T-cell (primary cell): ENCODE measurements at regions not wholly inside any gene's neighbourhood (a gene's known extent, or its start where the extent isn't known, plus 50 kb on each side); places are given as distances from the start of the nearest gene placed in this dataset.

Experiments
- ATAC-seq, 4 experiments: fragments of 200-7000 bp in 3 of 4; fragments of 150-1000 bp in 1 of 4; cut with Tn5 transposase; replicated peaks in 1 of 4; 1 replicate in 3 of 4; 2 replicates in 1 of 4; pipeline ENCODE4 v1.10.0; 2021; ENCODE audit warnings: moderate library complexity in 3 of 4, mild to moderate bottlenecking in 2 of 4, moderate number of reproducible peaks in 1 of 4
- CTCF ChIA-PET, 2 donors: fragments of 300-600 bp; sonication (Branson Sonifier 250); formaldehyde crosslinking; loops; one replicate each; lab custom pipeline; 2022; ENCODE audit warnings: antibody characterized with exemption in 2 of 2; lab: Charles Lee
- POLR2A ChIA-PET, 2 donors: fragments of 300-600 bp; sonication (Branson Sonifier 250); formaldehyde crosslinking; loops; one replicate each; lab custom pipeline; 2022; ENCODE audit warnings: antibody characterized with exemption in 2 of 2; lab: Charles Lee
- DNase-seq, 35 experiments: peaks; one replicate each; pipeline versions ENCODE4 v3.0.0 to v3.0.0-alpha.2; 2013 to 2023
- H3K27ac ChIP-seq: one replicate; pipeline ENCODE4 v1.5.1; 2013; ENCODE audit warnings: low read length
- H3K27me3 ChIP-seq, 2 experiments: replicated peaks in 1 of 2; 1 replicate in 1 of 2; 2 replicates in 1 of 2; pipeline versions ENCODE4 v1.6.1 to v1.7.0; 2013; ENCODE audit warnings: low read length in 1 of 2, mixed read lengths in 1 of 2; ENCODE audit not compliant: control insufficient read depth in 2 of 2, insufficient read depth in 2 of 2; ENCODE audit errors: extremely low read depth in 1 of 2
- H3K36me3 ChIP-seq, 2 donors: 1 replicate in 1 of 2; 2 replicates in 1 of 2; pipeline versions ENCODE4 v1.6.1 to v1.7.0; 2013; ENCODE audit warnings: low read length in 1 of 2; ENCODE audit not compliant: control insufficient read depth in 2 of 2, insufficient read depth in 1 of 2; ENCODE audit errors: extremely low read depth in 1 of 2
- H3K4me1 ChIP-seq, 2 experiments: 1 replicate in 1 of 2; 2 replicates in 1 of 2; pipeline versions ENCODE4 v1.6.1 to v1.7.0; 2013; ENCODE audit warnings: low read length in 2 of 2, mixed read lengths in 1 of 2; ENCODE audit not compliant: insufficient read depth in 2 of 2, control insufficient read depth in 1 of 2; ENCODE audit errors: extremely low read depth in 1 of 2
- H3K4me3 ChIP-seq, 2 donors: 1 replicate in 1 of 2; 2 replicates in 1 of 2; pipeline versions ENCODE4 v1.5.1 to v1.7.0; 2013; ENCODE audit warnings: mild to moderate bottlenecking in 2 of 2, low read length in 1 of 2, moderate library complexity in 1 of 2; ENCODE audit not compliant: control insufficient read depth in 1 of 2; ENCODE audit errors: extremely low read depth in 1 of 2
- H3K9me3 ChIP-seq: 2 replicates; pipeline ENCODE4 v1.7.0; 2013
- H3K27ac Mint-ChIP-seq, 2 donors: one replicate each; pipeline ENCODE4 v1.8.0; 2020 to 2021; ENCODE audit warnings: mild to moderate bottlenecking in 2 of 2, mixed read lengths in 2 of 2
- H3K27me3 Mint-ChIP-seq, 2 donors: one replicate each; pipeline ENCODE4 v1.8.0; 2021 to 2022; ENCODE audit warnings: mixed read lengths in 2 of 2
- H3K36me3 Mint-ChIP-seq: one replicate; pipeline ENCODE4 v1.8.0; 2021; ENCODE audit warnings: mixed read lengths
- H3K4me1 Mint-ChIP-seq, 3 donors: one replicate each; pipeline ENCODE4 v1.8.0; 2020 to 2022; ENCODE audit warnings: mixed read lengths in 3 of 3, mild to moderate bottlenecking in 1 of 3
- H3K4me3 Mint-ChIP-seq, 3 donors: one replicate each; pipeline ENCODE4 v1.8.0; 2020 to 2022; ENCODE audit warnings: mild to moderate bottlenecking in 3 of 3, mixed read lengths in 3 of 3, moderate library complexity in 3 of 3
- H3K9me3 Mint-ChIP-seq, 3 donors: one replicate each; pipeline ENCODE4 v1.8.0; 2020 to 2022; ENCODE audit warnings: mixed read lengths in 3 of 3
- WGBS: methylation state at CpG from one replicate; pipeline ENCODE4 v1.1.5; 2013; ENCODE audit warnings: missing lambda C conversion rate; ENCODE audit not compliant: insufficient coverage; 5-methylcytosine and 5-hydroxymethylcytosine counted together

- H3K9me3 Mint-ChIP-seq, result no peaks in the 10 kb centered on the region
- H3K9me3 ChIP-seq, result no peaks in the 10 kb centered on the region
- no peaks in the 10 kb centered on the region for H3K36me3 Mint-ChIP-seq
- no peak overlapping the region for H3K27ac Mint-ChIP-seq
- no peaks in the 10 kb centered on the region for H3K4me1 ChIP-seq
- H3K36me3 ChIP-seq, result no peaks in the 10 kb centered on the region
- no peak overlapping the region for H3K4me3 ChIP-seq
- H3K4me3 Mint-ChIP-seq, result no peak overlapping the region
- H3K27me3 Mint-ChIP-seq, result peaks cover 4 to 5% of the 10 kb centered on the region in 2 donors
- ATAC-seq, result no peak
- CTCF ChIA-PET, result no interaction called here
- POLR2A ChIA-PET, result no interaction called here
- H3K27ac ChIP-seq, result no peak overlapping the region
- no peak for DNase-seq
- peaks cover 0 to 2% (median 0%) of the 10 kb centered on the region in 3 donors for H3K4me1 Mint-ChIP-seq
- H3K27me3 ChIP-seq, result peaks cover 0 to 5% of the 10 kb centered on the region in 2 experiments
- 89% methylated on average over 1 of the region's 3 CpGs for WGBS
These were observed 320.1 kb upstream of the MAF start for GRCh38 chr16:79920685-79921084.

DNA sequence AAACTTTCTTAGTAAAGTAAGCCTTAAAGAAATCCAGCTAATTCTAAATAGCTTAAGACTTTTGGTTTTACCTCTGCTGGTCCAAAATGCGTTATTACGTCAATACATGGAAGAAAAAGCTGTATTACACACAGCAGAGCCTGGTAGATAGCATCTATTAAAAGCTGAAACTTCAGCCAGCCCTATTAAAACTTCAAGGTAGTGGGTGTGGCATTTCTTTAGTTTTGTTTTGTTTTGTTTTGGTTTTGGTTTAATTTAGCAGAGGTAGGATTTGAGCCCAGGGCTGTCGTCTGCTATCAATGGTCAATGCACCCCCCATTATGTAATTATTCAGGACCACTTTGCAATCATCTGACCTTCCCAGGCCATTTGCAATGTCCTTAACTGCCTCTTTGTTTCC, 318.4 kb upstream of the MAF start:
- Histone ChIP-seq H3K27me3 (peaks cover 0 to 5% of the 10 kb centered on the region in 2 experiments), H3K4me1 (no peaks in the 10 kb centered on the region), H3K4me3 (no peak overlapping the region), H3K36me3 (no peaks in the 10 kb centered on the region), H3K9me3 (no peaks in the 10 kb centered on the region), H3K27ac (no peak overlapping the region)
- Mint-ChIP-seq H3K27me3 (peaks cover 4 to 5% of the 10 kb centered on the region in 2 donors), H3K27ac (no peak overlapping the region), H3K36me3 (no peaks in the 10 kb centered on the region), H3K4me3 (no peak overlapping the region), H3K9me3 (no peaks in the 10 kb centered on the region), H3K4me1 (peaks cover 0 to 2% (median 0%) of the 10 kb centered on the region in 3 donors)
- no peak for ATAC-seq
- WGBS, result 70% methylated on average over 2 of the region's 3 CpGs
- DNase-seq, result no peak
- POLR2A ChIA-PET, result no interaction called here
- CTCF ChIA-PET, result no interaction called here

DNA sequence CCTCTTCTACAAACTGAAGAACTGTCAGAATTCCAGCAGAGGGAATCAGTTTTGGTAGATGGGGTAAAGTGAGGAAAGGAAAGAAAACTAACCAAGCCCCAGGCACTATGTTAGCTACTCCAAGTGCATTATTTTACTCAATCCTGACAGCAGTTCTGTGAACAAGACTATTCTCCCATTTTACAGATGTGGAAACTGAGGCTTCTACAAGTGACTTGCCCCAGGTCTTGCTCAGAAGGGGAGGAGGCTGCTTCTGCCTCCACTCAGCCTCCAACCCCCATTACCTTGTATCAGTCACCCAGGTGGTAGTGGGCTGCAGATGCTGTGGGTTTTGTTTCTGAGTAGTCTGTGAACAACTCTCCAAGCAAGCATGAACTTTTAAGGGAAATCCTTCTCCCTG, 315.2 kb upstream of the MAF start:
- no peak for ATAC-seq
- H3K36me3 ChIP-seq, result no peaks in the 10 kb centered on the region
- CTCF ChIA-PET, result no interaction called here

DNA sequence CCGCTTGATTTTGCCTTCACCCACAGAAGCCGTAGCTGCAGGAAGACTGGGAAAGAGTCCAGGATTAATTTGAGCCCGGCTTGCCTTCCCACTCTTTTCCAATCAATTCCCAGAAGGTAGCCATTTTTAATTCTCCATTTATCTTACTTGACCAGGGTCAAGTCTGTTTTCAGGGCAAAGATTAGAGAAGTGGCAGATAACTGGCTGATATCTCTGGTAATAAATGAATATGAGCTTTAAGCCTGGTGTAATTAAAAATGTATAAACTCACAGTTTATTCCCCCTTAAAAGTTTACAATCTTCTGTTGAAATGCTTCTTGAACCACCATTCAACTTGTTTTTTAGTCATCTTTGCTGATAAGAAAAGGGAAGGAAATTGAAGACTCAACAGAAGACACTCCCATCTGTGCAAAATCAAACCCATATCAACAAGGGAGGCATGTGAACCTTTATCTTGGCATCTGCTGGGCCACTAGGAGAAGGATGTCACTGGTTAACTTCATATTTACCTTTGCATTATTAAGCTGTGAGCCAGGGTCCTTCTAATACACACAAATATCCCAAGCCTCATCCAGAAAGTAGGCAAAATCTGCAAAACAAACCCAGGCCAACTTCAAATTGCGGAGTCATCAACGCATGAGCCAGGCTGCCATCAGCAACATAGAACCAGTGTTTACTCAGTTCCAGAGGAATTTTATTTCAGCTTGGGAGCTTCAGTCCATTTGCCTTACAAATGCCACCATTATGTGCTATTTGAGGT, 314.6 kb upstream of the MAF start:
- Mint-ChIP-seq H3K9me3 (no peaks in the 10 kb centered on the region), H3K27me3 (peaks cover 2 to 4% of the 10 kb centered on the region in 2 donors), H3K4me3 (no peak overlapping the region), H3K4me1 (peaks cover 0 to 2% (median 0%) of the 10 kb centered on the region in 3 donors), H3K36me3 (no peaks in the 10 kb centered on the region), H3K27ac (no peak overlapping the region)
- WGBS, result 80% methylated on average over 1 of the region's 5 CpGs
- POLR2A ChIA-PET, result no interaction called here
- Histone ChIP-seq H3K4me3 (no peak overlapping the region), H3K27ac (no peak overlapping the region), H3K36me3 (no peaks in the 10 kb centered on the region), H3K27me3 (peaks cover 0 to 5% of the 10 kb centered on the region in 2 experiments), H3K4me1 (no peaks in the 10 kb centered on the region), H3K9me3 (no peaks in the 10 kb centered on the region)
- ATAC-seq (no peak), DNase-seq (no peak)
- CTCF ChIA-PET, result no interaction called here

More for the DNA sequence above, 315.2 kb upstream of the MAF start:
- Mint-ChIP-seq H3K27me3 (peaks cover 4% of the 10 kb centered on the region in 2 donors), H3K27ac (no peak overlapping the region), H3K4me3 (no peak overlapping the region), H3K4me1 (peaks cover 0 to 2% (median 0%) of the 10 kb centered on the region in 3 donors), H3K9me3 (no peaks in the 10 kb centered on the region), H3K36me3 (no peaks in the 10 kb centered on the region)
- no peak overlapping the region for H3K4me3 ChIP-seq
- no peak overlapping the region for H3K27ac ChIP-seq
- H3K4me1 ChIP-seq, result no peaks in the 10 kb centered on the region
- DNase-seq, result no peak
- H3K9me3 ChIP-seq, result no peaks in the 10 kb centered on the region
- H3K27me3 ChIP-seq, result peaks cover 0 to 5% of the 10 kb centered on the region in 2 experiments
- POLR2A ChIA-PET, result no interaction called here

DNA sequence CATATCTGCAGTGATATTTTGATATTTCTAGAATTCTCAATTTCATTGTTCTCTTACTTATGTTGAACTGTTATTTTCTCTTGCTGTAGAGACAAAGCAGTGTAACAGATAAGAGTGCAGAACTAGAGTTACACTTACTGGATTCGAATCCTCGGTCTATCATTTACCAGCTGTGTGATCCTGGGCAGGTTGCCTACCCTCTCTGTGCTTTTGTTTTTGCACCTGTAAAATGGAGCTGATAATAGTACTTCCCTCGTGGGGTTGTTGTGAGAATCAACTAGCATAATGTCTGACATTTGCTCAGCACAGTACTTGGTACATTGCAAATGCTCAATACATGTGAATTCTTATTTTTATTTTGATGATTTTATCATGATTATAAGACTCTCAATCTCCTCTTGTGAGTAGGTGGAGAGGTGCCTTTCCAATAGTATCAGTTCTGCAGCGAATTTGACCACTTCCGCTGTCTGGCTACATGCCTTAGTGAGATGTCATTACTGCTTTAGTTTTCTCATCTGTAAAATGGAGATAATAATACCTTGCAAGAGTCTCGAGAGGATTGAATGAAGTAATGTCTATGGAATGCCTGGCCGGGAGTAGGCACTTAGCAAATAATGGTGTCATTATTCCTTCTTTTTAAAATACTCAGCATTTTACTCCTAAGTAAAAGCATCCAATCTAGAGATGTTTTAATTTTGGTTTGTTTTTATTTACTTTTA, 312.2 kb upstream of the MAF start:
- Mint-ChIP-seq H3K4me3 (no peak overlapping the region), H3K27ac (no peak overlapping the region), H3K36me3 (no peaks in the 10 kb centered on the region), H3K9me3 (no peaks in the 10 kb centered on the region), H3K4me1 (no peaks in the 10 kb centered on the region), H3K27me3 (peaks cover 0 to 2% of the 10 kb centered on the region in 2 donors)
- H3K27me3 ChIP-seq, result peaks cover 0 to 1% of the 10 kb centered on the region in 2 experiments
- no peak for ATAC-seq
- WGBS, result 93% methylated on average over 2 of the region's 7 CpGs
- ChIA-PET POLR2A (no interaction called here), CTCF (no interaction called here)
- no peak overlapping the region for H3K27ac ChIP-seq
- H3K4me3 ChIP-seq, result no peak overlapping the region
- no peak for DNase-seq
- H3K36me3 ChIP-seq, result no peaks in the 10 kb centered on the region
- no peaks in the 10 kb centered on the region for H3K4me1 ChIP-seq
- H3K9me3 ChIP-seq, result no peaks in the 10 kb centered on the region

- Mint-ChIP-seq H3K4me3 (no peak overlapping the region), H3K9me3 (no peaks in the 10 kb centered on the region), H3K36me3 (no peaks in the 10 kb centered on the region), H3K27me3 (peaks cover 0 to 6% of the 10 kb centered on the region in 2 donors), H3K4me1 (no peaks in the 10 kb centered on the region), H3K27ac (no peak overlapping the region)
- peaks cover 0 to 3% of the 10 kb centered on the region in 2 experiments for H3K27me3 ChIP-seq
- ATAC-seq (no peak), DNase-seq (no peak)
- no peak overlapping the region for H3K27ac ChIP-seq
- H3K36me3 ChIP-seq, result no peaks in the 10 kb centered on the region
- ChIA-PET CTCF (interaction anchor here in 1 of 2 donors (0.6 kb wide), 1 partner anchor 92 kb away, joined by 5 read pairs; no protein-coding TSS in a partner anchor), POLR2A (no interaction called here)
- H3K4me3 ChIP-seq, result no peak overlapping the region
- H3K9me3 ChIP-seq, result no peaks in the 10 kb centered on the region
- WGBS, result 67% methylated on average over 1 of the region's 2 CpGs
- H3K4me1 ChIP-seq, result no peaks in the 10 kb centered on the region
These were observed 311.1 kb upstream of the MAF start for GRCh38 chr16:79911660-79912059.
